Fibroblast of lung (primary cell): ENCODE measurements at regions not wholly inside any gene's neighbourhood (a gene's known extent, or its start where the extent isn't known, plus 50 kb on each side); places are given as distances from the start of the nearest gene placed in this dataset.
A peak's percentile ranks its signal among the peaks of the same experiment; 100 is the strongest.

Experiments
- DNase-seq, 2 donors: peaks; one replicate each; pipeline versions ENCODE4 v3.0.0 to v3.0.0-alpha.2; 2010; ENCODE audit warnings: low read depth in 2 of 2
- H2AFZ ChIP-seq: 2 replicates; pipeline ENCODE4 v1.5.1; 2012; ENCODE audit warnings: low read length, control low read depth, inconsistent platforms
- H3K27ac ChIP-seq: 2 replicates; pipeline ENCODE4 v1.5.1; 2011; ENCODE audit warnings: low read length, control low read depth; ENCODE audit not compliant: insufficient read depth
- H3K27me3 ChIP-seq: 2 replicates; pipeline ENCODE4 v1.5.1; 2011; ENCODE audit warnings: mild to moderate bottlenecking, low read length; ENCODE audit not compliant: control insufficient read depth, insufficient read depth
- H3K36me3 ChIP-seq: 2 replicates; pipeline ENCODE4 v1.5.1; 2011; ENCODE audit warnings: low read length; ENCODE audit not compliant: control insufficient read depth, insufficient read depth
- H3K4me1 ChIP-seq: 2 replicates; pipeline ENCODE4 v1.5.1; 2011; ENCODE audit warnings: low read length; ENCODE audit not compliant: control insufficient read depth, insufficient read depth; ENCODE audit errors: extremely low read depth
- H3K4me2 ChIP-seq: 2 replicates; pipeline ENCODE4 v1.5.1; 2011; ENCODE audit warnings: low read length, control low read depth; ENCODE audit not compliant: insufficient read depth; ENCODE audit errors: extremely low read depth
- H3K4me3 ChIP-seq, 4 experiments: fragments of 200-600 bp in 1 of 4; sonication (generic) in 1 of 4; replicated peaks in 1 of 4; 2 replicates each; pipeline ENCODE4 v1.5.1; 2011 to 2016; ENCODE audit warnings: low read length in 4 of 4, low read depth in 3 of 4, mild to moderate bottlenecking in 3 of 4, control low read depth in 2 of 4, inconsistent platforms in 1 of 4, mixed read lengths in 1 of 4; ENCODE audit not compliant: insufficient read depth in 1 of 4; ENCODE audit errors: control extremely low read depth in 1 of 4
- H3K79me2 ChIP-seq: 2 replicates; pipeline ENCODE4 v1.5.1; 2012; ENCODE audit warnings: mild to moderate bottlenecking, low read length, inconsistent platforms; ENCODE audit not compliant: control insufficient read depth, insufficient read depth
- H3K9ac ChIP-seq: 2 replicates; pipeline ENCODE4 v1.5.1; 2011; ENCODE audit warnings: mild to moderate bottlenecking, low read length, control low read depth; ENCODE audit not compliant: insufficient read depth
- H3K9me3 ChIP-seq: 2 replicates; pipeline ENCODE4 v1.5.1; 2012; ENCODE audit warnings: low read depth, low read length; ENCODE audit not compliant: control insufficient read depth, insufficient read depth
- H4K20me1 ChIP-seq: 2 replicates; pipeline ENCODE4 v1.5.1; 2011; ENCODE audit warnings: low read length; ENCODE audit not compliant: control insufficient read depth, insufficient read depth; ENCODE audit errors: extremely low read depth
- EZH2 ChIP-seq: IDR thresholded peaks from 2 replicates; pipeline ENCODE4 v1.5.1; 2012; ENCODE audit warnings: low read length, control low read depth, mild to moderate bottlenecking; ENCODE audit errors: missing control alignments
- TF ChIP-seq, protein P1 (sequence below), 2 donors: IDR thresholded peaks in 1 of 2; conservative IDR thresholded peaks in 1 of 2; 1 replicate in 1 of 2; 2 replicates in 1 of 2; pipeline ENCODE4 v1.5.1; 2011 to 2012; ENCODE audit warnings: low read length in 2 of 2, control low read depth in 1 of 2, inconsistent platforms in 1 of 2, low read depth in 1 of 2, mild to moderate bottlenecking in 1 of 2

DNA sequence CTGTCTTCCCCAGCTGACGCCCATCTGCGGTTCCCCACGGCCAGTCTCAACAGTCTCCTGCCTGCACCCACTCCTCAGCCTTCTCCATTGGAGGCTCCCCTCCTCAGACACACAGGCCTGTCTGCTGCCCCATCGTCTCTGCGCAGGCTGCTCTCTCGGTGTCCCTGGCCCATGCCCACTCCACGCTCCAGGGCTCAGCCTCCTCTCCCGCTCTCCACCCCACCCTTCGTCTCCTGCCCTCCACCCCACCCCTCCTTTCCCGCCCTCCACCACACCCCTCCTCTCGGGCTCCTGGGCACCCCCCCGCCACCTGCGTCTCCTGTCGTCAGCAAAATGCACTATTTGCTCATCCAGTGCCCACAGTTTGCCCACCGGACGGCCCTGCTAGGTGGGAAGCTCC is 119.6 kb upstream of the DIO3 start:
- Histone ChIP-seq H3K27ac (no peak overlapping the region), H3K9me3 (no peaks in the 10 kb centered on the region), H3K4me2 (no peak overlapping the region), H3K27me3 (no peaks in the 10 kb centered on the region), H4K20me1 (no peaks in the 10 kb centered on the region), H3K4me1 (no peaks in the 10 kb centered on the region), H2AFZ (no peak overlapping the region), H3K79me2 (no peaks in the 10 kb centered on the region), H3K9ac (no peak overlapping the region), H3K36me3 (no peaks in the 10 kb centered on the region), H3K4me3 (no peak overlapping the region)
- TF ChIP-seq, protein P1, sequence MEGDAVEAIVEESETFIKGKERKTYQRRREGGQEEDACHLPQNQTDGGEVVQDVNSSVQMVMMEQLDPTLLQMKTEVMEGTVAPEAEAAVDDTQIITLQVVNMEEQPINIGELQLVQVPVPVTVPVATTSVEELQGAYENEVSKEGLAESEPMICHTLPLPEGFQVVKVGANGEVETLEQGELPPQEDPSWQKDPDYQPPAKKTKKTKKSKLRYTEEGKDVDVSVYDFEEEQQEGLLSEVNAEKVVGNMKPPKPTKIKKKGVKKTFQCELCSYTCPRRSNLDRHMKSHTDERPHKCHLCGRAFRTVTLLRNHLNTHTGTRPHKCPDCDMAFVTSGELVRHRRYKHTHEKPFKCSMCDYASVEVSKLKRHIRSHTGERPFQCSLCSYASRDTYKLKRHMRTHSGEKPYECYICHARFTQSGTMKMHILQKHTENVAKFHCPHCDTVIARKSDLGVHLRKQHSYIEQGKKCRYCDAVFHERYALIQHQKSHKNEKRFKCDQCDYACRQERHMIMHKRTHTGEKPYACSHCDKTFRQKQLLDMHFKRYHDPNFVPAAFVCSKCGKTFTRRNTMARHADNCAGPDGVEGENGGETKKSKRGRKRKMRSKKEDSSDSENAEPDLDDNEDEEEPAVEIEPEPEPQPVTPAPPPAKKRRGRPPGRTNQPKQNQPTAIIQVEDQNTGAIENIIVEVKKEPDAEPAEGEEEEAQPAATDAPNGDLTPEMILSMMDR (conservative IDR thresholded peaks at IDR 0.05 in 1 of 2, IDR thresholded peaks at IDR 0.05 in 1 of 2; ENCODE audit: low read depth in 1 of 2, low read length in 2 of 2), result no peak
- no peak for TF ChIP-seq EZH2
- no peak for DNase-seq

DNA sequence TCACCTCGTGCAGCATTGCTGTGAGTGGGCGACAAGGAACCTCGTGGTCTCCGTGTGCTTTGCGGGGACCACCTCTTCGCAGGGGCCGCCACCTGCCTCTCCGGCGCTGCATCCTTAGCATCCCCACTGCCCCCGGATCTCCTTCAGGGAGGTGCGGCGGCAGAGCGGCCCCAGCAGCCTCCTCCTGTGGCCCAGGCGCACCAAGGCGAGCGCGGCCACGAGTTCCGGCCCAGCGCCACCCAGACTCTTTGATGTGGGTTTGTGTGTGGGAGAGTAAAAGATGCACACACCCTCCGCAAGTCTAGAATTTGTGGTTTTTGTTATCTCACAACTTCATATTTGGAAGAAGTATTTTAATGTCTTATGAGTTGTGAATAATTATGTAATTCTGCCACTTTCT is 118.8 kb upstream of the DIO3 start:
- H3K4me1 ChIP-seq, result no peaks in the 10 kb centered on the region
- H3K9me3 ChIP-seq, result no peaks in the 10 kb centered on the region
- H3K27me3 ChIP-seq, result no peaks in the 10 kb centered on the region
- H4K20me1 ChIP-seq, result no peaks in the 10 kb centered on the region
- H3K79me2 ChIP-seq, result no peaks in the 10 kb centered on the region
- H3K9ac ChIP-seq, result no peak overlapping the region
- no peak overlapping the region for H3K4me2 ChIP-seq
- TF ChIP-seq, protein P1 (conservative IDR thresholded peaks at IDR 0.05 in 1 of 2, IDR thresholded peaks at IDR 0.05 in 1 of 2; ENCODE audit: low read depth in 1 of 2, low read length in 2 of 2), result no peak
- TF ChIP-seq EZH2, result no peak
- H3K4me3 ChIP-seq, result no peak overlapping the region
- H2AFZ ChIP-seq, result no peak overlapping the region
- peak in 1 of 2 donors; percentile 71 for DNase-seq
- no peaks in the 10 kb centered on the region for H3K36me3 ChIP-seq
- H3K27ac ChIP-seq, result no peak overlapping the region

DNA sequence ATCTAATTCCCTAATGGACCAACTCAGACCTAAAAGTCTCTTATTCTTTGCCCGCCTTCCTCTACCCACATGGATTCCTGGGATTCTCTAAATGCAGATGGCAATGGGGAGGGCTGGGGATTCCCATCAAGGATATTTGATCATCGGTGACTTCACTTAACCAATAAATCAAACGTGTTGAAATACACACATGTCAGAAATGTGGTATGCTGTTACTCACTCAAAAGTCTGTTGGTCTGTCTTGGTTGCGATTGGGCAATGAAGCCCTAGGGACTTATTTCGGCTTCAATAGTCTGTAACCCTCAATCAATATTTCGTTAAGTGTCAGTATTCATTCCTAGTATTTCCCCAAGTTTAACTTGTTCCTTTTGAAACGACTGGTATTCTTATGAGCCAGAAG is 117.2 kb upstream of the DIO3 start:
- H4K20me1 ChIP-seq, result no peaks in the 10 kb centered on the region
- H3K9ac ChIP-seq, result no peak overlapping the region
- H3K4me3 ChIP-seq, result no peak overlapping the region
- no peak overlapping the region for H3K4me2 ChIP-seq
- peak; percentile 63 to 75 for DNase-seq
- no peak for TF ChIP-seq EZH2
- TF ChIP-seq, protein P1 (conservative IDR thresholded peaks at IDR 0.05 in 1 of 2, IDR thresholded peaks at IDR 0.05 in 1 of 2; ENCODE audit: low read depth in 1 of 2, low read length in 2 of 2), result no peak
- H3K79me2 ChIP-seq, result no peaks in the 10 kb centered on the region
- H2AFZ ChIP-seq, result no peak overlapping the region
- no peaks in the 10 kb centered on the region for H3K9me3 ChIP-seq
- no peaks in the 10 kb centered on the region for H3K27me3 ChIP-seq
- H3K36me3 ChIP-seq, result no peaks in the 10 kb centered on the region
- no peak overlapping the region for H3K27ac ChIP-seq
- no peaks in the 10 kb centered on the region for H3K4me1 ChIP-seq
